Naive thymus-derived CD8-positive, alpha-beta T cell (primary cell): ENCODE measurements at regions not wholly inside any gene's neighbourhood (a gene's known extent, or its start where the extent isn't known, plus 50 kb on each side); places are given as distances from the start of the nearest gene placed in this dataset.
"Not testable (repeated sequence)": the region's sequence is repeated elsewhere in the genome, so short reads cannot be mapped to it uniquely, and the experiment has no call there.

ENCODE experiments used
- ATAC-seq, 2 donors: fragments of 150-1000 bp; cut with Tn5 transposase in 1 of 2; sonication (Bioruptor Pico), chemical (Tn5 transposase) in 1 of 2; 1 replicate in 1 of 2; 2 replicates in 1 of 2; pipeline ENCODE4 v1.10.0; 2021; ENCODE audit warnings: mild to moderate bottlenecking in 2 of 2, moderate library complexity in 2 of 2
- POLR2A ChIA-PET: fragments of 350-600 bp; sonication (Branson Sonifier 250); formaldehyde crosslinking; loops from one replicate; lab custom pipeline; 2021; ENCODE audit warnings: antibody characterized with exemption; lab: Charles Lee
- DNase-seq, 10 donors: peaks; one replicate each; pipeline versions ENCODE4 v3.0.0 to v3.0.0-alpha.2; 2020 to 2022
- H3K27ac Mint-ChIP-seq, 10 donors: one replicate each; pipeline ENCODE4 v1.8.0; 2020 to 2022; ENCODE audit warnings: mild to moderate bottlenecking in 10 of 10, mixed read lengths in 10 of 10, moderate library complexity in 4 of 10, inconsistent platforms in 1 of 10
- H3K27me3 Mint-ChIP-seq, 5 donors: one replicate each; pipeline ENCODE4 v1.8.0; 2021 to 2022; ENCODE audit warnings: mixed read lengths in 5 of 5
- H3K36me3 Mint-ChIP-seq, 3 donors: one replicate each; pipeline ENCODE4 v1.8.0; 2020 to 2022; ENCODE audit warnings: mixed read lengths in 3 of 3, mild to moderate bottlenecking in 2 of 3, inconsistent platforms in 1 of 3
- H3K4me1 Mint-ChIP-seq, 4 donors: one replicate each; pipeline ENCODE4 v1.8.0; 2021 to 2022; ENCODE audit warnings: mixed read lengths in 4 of 4
- H3K4me3 Mint-ChIP-seq, 10 donors: one replicate each; pipeline ENCODE4 v1.8.0; 2020 to 2022; ENCODE audit warnings: mild to moderate bottlenecking in 10 of 10, mixed read lengths in 10 of 10, moderate library complexity in 6 of 10, inconsistent platforms in 1 of 10
- H3K9me3 Mint-ChIP-seq, 9 donors: one replicate each; pipeline ENCODE4 v1.8.0; 2020 to 2022; ENCODE audit warnings: mixed read lengths in 9 of 9, mild to moderate bottlenecking in 3 of 9, inconsistent platforms in 1 of 9, moderate library complexity in 1 of 9

DNA sequence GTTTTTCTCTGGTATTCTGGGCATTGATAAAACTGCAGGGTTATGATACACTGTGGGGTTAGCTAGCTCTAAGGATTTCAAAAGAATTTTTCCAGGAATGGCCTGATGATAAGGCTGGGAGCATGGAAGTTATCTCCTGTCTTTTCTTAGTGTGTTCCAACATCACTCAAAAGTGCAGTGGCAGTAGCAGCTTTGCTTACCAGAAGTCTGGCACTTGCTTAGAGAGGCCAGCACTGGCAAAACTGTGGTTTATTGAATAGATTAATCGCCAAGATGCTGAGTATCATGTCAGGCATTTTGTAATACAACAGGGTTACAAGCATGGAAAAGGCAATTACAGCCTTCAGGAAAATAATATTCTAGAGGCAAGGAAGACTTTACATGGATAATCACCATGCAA lies 719.5 kb upstream of the GJE1 start:
- no peak overlapping the region for H3K4me3 Mint-ChIP-seq
- H3K36me3 Mint-ChIP-seq, result peaks cover 0 to 22% (median 11%) of the 10 kb centered on the region in 3 donors
- no peak for ATAC-seq
- no peak overlapping the region for H3K27ac Mint-ChIP-seq
- POLR2A ChIA-PET, result no interaction called here
- DNase-seq, result no peak
- no peaks in the 10 kb centered on the region for H3K4me1 Mint-ChIP-seq
- H3K27me3 Mint-ChIP-seq, result no peaks in the 10 kb centered on the region
- H3K9me3 Mint-ChIP-seq, result peaks cover 0 to 32% (median 20%) of the 10 kb centered on the region in 9 donors

DNA sequence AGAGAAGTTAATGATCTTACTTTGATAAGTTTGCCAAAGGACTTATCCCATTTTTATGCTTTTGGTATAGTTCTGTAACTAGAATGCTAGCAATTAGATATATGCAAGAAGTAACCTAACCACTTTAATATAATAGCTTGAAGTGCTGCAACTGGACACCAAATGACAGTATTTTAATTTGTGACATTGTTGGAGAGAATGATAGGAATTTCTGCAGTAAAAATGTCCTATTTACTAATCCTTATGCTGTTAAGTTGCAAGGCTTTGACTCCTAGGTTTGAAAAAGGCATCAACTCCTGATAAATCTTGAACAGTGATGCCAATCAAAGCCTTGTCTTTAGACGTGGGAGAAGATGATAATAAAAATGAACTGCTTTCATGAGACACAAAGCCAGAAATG lies 726.0 kb upstream of the GJE1 start:
- H3K27me3 Mint-ChIP-seq, result no peaks in the 10 kb centered on the region
- H3K4me1 Mint-ChIP-seq, result peaks cover 0 to 12% (median 9%) of the 10 kb centered on the region in 4 donors
- peaks cover 0 to 27% (median 21%) of the 10 kb centered on the region in 3 donors for H3K36me3 Mint-ChIP-seq
- peaks cover 0 to 49% (median 29%) of the 10 kb centered on the region in 9 donors for H3K9me3 Mint-ChIP-seq
- DNase-seq (no peak), ATAC-seq (no peak)
- POLR2A ChIA-PET, result no interaction called here
- H3K27ac Mint-ChIP-seq, result no peak overlapping the region
- H3K4me3 Mint-ChIP-seq, result no peak overlapping the region

DNA sequence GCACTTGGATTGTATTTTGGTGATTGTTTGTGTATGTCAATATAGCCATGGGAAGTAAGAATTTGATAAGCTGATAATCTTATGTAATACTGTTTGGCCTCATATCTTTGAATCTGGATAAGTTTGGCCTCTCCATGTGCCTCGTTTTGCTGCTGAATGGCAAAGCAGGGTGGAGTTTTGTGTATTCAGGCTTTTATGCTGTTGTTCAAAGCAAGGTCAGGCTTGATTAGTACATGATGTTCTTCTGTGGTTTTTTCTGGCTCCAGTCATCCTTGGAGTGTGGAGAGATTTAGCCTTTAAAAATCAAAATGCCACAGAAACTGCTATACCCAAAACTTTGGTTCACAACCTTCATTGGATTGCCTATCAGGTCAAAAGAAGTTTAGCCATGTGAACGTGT lies 728.9 kb upstream of the GJE1 start:
- POLR2A ChIA-PET, result no interaction called here
- peaks cover 0 to 12% (median 9%) of the 10 kb centered on the region in 4 donors for H3K4me1 Mint-ChIP-seq
- DNase-seq, result no peak
- H3K27me3 Mint-ChIP-seq, result peaks cover 0 to 3% (median 0%) of the 10 kb centered on the region in 5 donors
- H3K4me3 Mint-ChIP-seq, result no peak overlapping the region
- peaks cover 0 to 14% (median 11%) of the 10 kb centered on the region in 3 donors for H3K36me3 Mint-ChIP-seq
- no peak overlapping the region for H3K27ac Mint-ChIP-seq
- H3K9me3 Mint-ChIP-seq, result peaks cover 0 to 24% (median 11%) of the 10 kb centered on the region in 9 donors
- no peak for ATAC-seq

DNA sequence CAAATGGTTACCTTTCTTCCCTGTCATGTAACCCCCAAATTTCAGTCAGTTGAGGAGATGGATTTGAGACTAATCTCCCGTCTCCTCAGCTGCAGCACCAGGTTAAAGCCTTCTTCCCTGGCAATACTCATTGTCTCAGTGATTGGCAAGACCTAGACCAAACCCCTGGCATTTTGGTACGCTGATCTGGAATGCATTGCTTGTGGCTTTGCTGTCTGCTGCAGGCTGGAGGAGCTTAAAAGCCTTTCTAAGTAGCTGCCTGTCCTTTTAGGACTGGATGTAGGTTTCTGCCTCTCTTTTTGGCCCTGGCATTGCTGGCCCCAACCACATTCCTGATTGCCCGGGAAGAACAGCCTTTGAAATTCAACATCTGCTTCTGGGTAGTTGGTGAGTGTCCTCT lies 729.6 kb upstream of the GJE1 start:
- H3K4me3 Mint-ChIP-seq, result no peak overlapping the region
- peaks cover 0 to 3% (median 0%) of the 10 kb centered on the region in 5 donors for H3K27me3 Mint-ChIP-seq
- ATAC-seq, result no peak
- H3K4me1 Mint-ChIP-seq, result peaks cover 0 to 12% (median 9%) of the 10 kb centered on the region in 4 donors
- no peak overlapping the region for H3K27ac Mint-ChIP-seq
- DNase-seq, result no peak
- POLR2A ChIA-PET, result no interaction called here
- peaks cover 0 to 16% (median 9%) of the 10 kb centered on the region in 9 donors for H3K9me3 Mint-ChIP-seq
- H3K36me3 Mint-ChIP-seq, result peaks cover 0 to 10% (median 3%) of the 10 kb centered on the region in 3 donors

DNA sequence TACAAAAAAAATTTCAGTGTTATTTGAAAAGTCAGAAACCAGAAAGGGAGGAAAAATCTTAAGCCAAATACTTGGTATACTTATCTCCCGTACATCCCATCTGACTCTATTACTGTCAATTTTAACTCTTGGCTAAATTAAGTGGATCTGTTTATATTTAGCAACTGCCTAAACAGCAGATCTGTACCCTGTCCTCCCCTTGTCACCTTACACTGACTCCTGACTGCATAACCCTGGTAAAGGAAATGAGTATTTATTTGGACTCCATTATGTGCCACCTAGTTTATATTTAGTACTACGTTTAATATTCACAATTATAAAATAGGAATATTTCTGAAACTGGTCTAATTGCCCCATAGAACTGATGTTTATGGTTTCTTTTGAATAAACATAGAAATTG lies 730.2 kb upstream of the GJE1 start:
- ATAC-seq, result no peak
- DNase-seq, result no peak
- H3K4me1 Mint-ChIP-seq, result peaks cover 0 to 12% (median 9%) of the 10 kb centered on the region in 4 donors
- H3K36me3 Mint-ChIP-seq, result peaks cover 0 to 3% (median 3%) of the 10 kb centered on the region in 3 donors
- peak overlapping the region in 1 of 10 donors; percentile 16 for H3K27ac Mint-ChIP-seq
- no peak overlapping the region for H3K4me3 Mint-ChIP-seq
- peaks cover 0 to 3% (median 0%) of the 10 kb centered on the region in 5 donors for H3K27me3 Mint-ChIP-seq
- POLR2A ChIA-PET, result no interaction called here
- peaks cover 0 to 10% (median 6%) of the 10 kb centered on the region in 9 donors for H3K9me3 Mint-ChIP-seq

DNA sequence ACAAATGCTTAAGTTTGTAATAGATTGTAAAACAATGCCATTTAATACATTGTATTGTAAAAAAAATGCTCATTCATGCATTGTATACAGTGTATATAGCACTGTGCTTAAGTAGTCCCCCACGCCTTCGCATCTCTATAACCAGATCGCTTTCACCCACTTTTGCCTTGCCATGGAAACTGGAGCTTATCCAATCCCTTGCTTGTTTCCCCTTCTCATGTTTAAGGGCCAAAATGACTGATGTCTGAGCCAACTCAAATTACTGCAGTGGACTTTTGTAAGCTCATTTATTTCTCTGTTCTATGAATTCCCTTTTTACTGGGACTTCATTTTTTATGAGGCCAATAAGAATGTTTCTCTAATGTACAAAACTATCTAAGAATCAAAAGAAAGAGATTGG lies 730.9 kb upstream of the GJE1 start:
- H3K27ac Mint-ChIP-seq, result no peak overlapping the region
- no peak for DNase-seq
- H3K9me3 Mint-ChIP-seq, result peaks cover 0 to 6% (median 2%) of the 10 kb centered on the region in 9 donors
- H3K4me3 Mint-ChIP-seq, result no peak overlapping the region
- peaks cover 0 to 3% (median 0%) of the 10 kb centered on the region in 5 donors for H3K27me3 Mint-ChIP-seq
- H3K36me3 Mint-ChIP-seq, result peaks cover 0 to 2% (median 2%) of the 10 kb centered on the region in 3 donors
- ATAC-seq, result no peak
- POLR2A ChIA-PET, result no interaction called here
- H3K4me1 Mint-ChIP-seq, result peaks cover 0 to 12% (median 9%) of the 10 kb centered on the region in 4 donors

DNA sequence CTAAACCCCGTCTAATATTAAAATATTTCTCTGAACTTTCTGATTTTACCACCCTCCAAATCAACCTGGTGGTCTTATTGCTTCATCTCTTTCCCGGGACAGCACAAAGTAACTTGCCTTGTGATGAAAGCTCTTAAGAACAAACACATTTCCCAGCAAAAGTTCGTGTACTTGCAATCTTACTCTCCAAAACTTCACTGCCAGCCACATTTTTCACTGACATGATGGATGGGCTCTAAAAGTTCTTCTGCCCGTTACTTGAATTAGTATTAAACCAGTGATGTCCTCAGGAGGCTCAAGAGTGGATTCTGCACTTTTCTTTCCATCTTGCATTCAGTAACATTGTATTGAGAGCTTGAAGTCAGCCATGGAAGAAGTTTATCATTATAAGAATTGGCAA lies 731.6 kb upstream of the GJE1 start:
- H3K4me3 Mint-ChIP-seq, result no peak overlapping the region
- peaks cover 0 to 3% (median 0%) of the 10 kb centered on the region in 9 donors for H3K9me3 Mint-ChIP-seq
- no peaks in the 10 kb centered on the region for H3K36me3 Mint-ChIP-seq
- H3K27ac Mint-ChIP-seq, result no peak overlapping the region
- ATAC-seq (no peak), DNase-seq (no peak)
- H3K4me1 Mint-ChIP-seq, result peaks cover 0 to 12% (median 9%) of the 10 kb centered on the region in 4 donors
- POLR2A ChIA-PET, result no interaction called here
- H3K27me3 Mint-ChIP-seq, result peaks cover 0 to 3% (median 0%) of the 10 kb centered on the region in 5 donors

DNA sequence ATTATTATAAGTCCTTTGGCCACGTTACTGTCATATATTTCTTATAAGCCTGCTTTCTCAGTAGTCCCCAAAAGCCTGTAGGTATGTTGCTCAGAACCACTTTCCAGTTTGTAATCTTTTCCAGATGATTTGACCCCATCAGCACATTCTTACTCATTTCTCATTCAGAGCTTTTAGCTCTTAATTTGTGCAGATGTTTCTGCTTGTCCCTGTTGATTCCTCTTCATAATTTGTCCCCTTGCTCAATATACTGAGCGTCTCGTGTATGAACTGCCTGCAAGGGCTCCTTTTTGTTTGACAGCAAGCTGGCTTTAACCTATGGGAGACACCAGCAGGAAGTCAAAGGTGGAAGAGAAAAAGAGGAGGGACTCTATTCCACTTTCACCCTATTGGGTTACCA lies 733.8 kb upstream of the GJE1 start:
- ATAC-seq (no peak), DNase-seq (no peak)
- POLR2A ChIA-PET, result no interaction called here
- H3K4me3 Mint-ChIP-seq, result no peak overlapping the region
- peaks cover 0 to 3% (median 0%) of the 10 kb centered on the region in 9 donors for H3K9me3 Mint-ChIP-seq
- H3K4me1 Mint-ChIP-seq, result peaks cover 0 to 12% (median 9%) of the 10 kb centered on the region in 4 donors
- peaks cover 0 to 3% (median 0%) of the 10 kb centered on the region in 5 donors for H3K27me3 Mint-ChIP-seq
- H3K27ac Mint-ChIP-seq, result no peak overlapping the region
- H3K36me3 Mint-ChIP-seq, result no peaks in the 10 kb centered on the region

DNA sequence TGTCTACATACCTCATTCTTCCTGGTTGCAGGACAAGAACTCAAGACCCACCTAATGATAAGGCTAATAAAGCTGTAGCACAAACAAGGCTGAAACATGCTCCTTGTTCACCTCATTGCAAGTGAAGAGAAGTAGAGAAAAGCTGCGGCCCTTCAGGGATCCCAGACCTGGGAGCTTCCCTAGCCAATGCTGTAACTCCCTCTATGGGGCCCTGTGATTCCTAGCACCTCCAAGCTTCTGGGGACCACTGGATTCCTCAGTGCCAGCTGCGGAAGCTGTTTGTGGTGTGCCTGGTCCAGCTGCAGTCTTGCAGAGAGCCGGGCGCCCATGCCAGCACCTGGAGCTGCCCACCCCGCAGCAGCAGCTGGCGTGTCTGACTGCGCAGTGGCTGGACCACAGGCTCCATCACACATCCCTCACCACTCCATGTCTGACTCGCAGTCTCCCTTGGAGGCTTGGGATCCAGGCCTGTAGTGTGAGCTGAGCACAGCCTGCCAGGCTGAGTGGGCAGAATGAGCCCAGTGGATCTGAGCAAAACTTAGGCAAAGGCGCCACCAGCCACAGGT lies 737.2 kb upstream of the GJE1 start:
- no peak overlapping the region for H3K4me3 Mint-ChIP-seq
- no peaks in the 10 kb centered on the region for H3K27me3 Mint-ChIP-seq
- POLR2A ChIA-PET, result no interaction called here
- no peak overlapping the region for H3K27ac Mint-ChIP-seq
- no peaks in the 10 kb centered on the region for H3K9me3 Mint-ChIP-seq
- ATAC-seq (no peak), DNase-seq (no peak)
- no peaks in the 10 kb centered on the region for H3K36me3 Mint-ChIP-seq
- peaks cover 0 to 2% (median under 1%) of the 10 kb centered on the region in 4 donors for H3K4me1 Mint-ChIP-seq

DNA sequence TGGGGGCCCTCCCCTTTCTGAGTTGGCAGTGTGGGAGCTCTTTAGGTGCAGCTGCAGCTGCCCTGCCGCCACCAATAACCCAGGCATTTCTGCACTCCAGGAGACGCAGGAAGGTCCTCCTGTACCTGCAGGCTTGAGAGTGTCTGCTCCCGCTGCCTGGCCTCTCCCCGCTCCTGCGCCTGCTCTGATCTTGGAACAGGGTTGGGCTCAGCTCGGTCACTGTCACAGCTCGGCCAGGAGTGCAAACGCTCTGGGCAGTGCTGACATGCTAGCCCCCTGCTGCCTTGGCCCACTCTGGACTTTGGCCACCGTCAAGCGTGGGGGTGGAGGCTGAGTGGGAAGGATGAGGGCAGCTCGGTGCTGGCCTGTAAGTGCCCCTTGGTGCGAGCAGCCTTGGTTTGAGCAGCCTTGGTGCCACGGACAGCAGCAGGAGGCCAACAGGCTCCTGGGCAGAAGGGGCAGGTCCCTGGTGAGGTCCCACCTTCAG lies 738.1 kb upstream of the GJE1 start:
- Mint-ChIP-seq H3K36me3 (no peaks in the 10 kb centered on the region), H3K4me1 (peaks cover 0 to 2% (median under 1%) of the 10 kb centered on the region in 4 donors), H3K27ac (no peak overlapping the region), H3K27me3 (no peaks in the 10 kb centered on the region), H3K4me3 (no peak overlapping the region), H3K9me3 (no peaks in the 10 kb centered on the region)
- DNase-seq (no peak), ATAC-seq (no peak)
- POLR2A ChIA-PET, result no interaction called here

DNA sequence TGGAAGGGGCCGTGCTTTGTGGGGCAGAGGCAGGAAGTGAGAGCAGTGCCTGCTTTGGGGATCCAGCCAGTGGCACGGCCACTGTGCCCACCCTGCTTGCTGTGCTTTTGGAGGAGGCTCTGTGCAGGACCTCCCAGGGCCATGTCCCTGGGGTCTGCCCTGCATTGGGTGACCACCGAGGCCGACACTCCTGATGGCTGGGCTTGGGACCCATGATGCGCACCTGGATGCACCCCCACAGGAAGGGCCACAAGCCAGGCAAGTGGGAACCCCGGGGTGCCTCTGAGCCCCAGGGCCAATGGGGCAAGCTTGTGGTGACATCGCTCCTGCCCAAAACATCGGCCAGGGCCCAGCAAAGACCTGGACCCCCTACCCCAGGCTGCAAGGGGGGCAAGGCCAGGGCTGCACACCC lies 738.6 kb upstream of the GJE1 start:
- peaks cover 0 to 2% (median under 1%) of the 10 kb centered on the region in 4 donors for H3K4me1 Mint-ChIP-seq
- POLR2A ChIA-PET, result no interaction called here
- no peaks in the 10 kb centered on the region for H3K27me3 Mint-ChIP-seq
- no peak overlapping the region for H3K4me3 Mint-ChIP-seq
- no peaks in the 10 kb centered on the region for H3K36me3 Mint-ChIP-seq
- H3K9me3 Mint-ChIP-seq, result no peaks in the 10 kb centered on the region
- no peak for DNase-seq
- H3K27ac Mint-ChIP-seq, result no peak overlapping the region
- ATAC-seq, result no peak

DNA sequence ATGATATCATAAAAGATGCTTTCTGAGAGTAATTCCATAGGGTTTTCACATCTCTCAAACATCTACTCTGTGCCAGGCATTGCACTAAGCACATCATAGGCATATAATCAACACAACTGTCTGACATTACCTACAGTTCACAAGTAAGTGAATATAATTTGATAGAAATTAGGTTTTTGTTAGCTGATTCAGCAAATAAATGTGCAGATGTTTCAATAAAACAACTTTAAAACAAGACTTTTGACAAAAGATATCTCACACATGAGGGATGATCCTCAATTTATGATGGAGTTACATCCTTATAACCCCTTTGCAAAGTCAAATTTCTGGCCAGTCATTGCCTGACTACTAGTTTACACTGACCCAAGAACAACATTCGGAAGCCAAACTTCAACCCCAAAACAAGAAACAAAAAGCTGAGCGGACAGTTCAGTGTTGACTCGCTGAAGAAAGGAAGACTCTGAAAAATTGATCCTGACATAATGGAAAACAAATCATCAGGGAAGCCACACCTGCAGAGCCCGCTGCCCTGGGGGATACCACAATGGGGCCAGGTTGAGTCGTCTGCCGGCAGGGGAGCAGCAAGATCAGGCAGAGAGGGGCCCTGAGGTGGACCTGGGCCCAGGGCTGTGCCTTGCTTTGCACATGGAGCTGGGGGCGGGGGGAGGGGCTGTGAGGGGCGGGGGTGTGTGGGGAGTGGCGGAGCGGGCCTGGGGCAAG lies 739.2 kb upstream of the GJE1 start:
- no peak overlapping the region for H3K27ac Mint-ChIP-seq
- ATAC-seq (no peak), DNase-seq (no peak)
- no peaks in the 10 kb centered on the region for H3K36me3 Mint-ChIP-seq
- no peaks in the 10 kb centered on the region for H3K27me3 Mint-ChIP-seq
- H3K4me3 Mint-ChIP-seq, result no peak overlapping the region
- peaks cover 0 to 2% (median under 1%) of the 10 kb centered on the region in 4 donors for H3K4me1 Mint-ChIP-seq
- POLR2A ChIA-PET, result no interaction called here
- H3K9me3 Mint-ChIP-seq, result no peaks in the 10 kb centered on the region

DNA sequence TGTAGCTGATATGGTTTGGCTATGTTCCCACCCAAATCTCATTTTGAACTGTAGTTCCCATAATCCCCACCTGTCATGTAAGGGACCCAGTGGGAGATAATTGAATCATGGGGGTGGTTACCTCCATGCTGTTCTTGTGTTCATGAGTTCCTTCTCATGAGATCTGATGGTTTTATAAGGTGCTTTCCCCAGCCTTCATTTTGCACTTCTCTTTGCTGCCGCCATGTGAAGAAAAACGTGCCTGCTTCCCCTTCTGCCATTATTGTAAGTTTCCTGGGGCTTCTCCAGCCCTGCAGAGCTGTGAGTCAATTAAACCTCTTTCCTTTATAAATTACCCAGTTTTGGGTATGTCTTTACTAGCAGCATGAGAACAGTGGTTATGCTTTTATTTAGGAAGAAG lies 741.6 kb upstream of the GJE1 start:
- not testable (repeated sequence) for H3K4me3 Mint-ChIP-seq

More for the DNA sequence above, 741.6 kb upstream of the GJE1 start:
- H3K9me3 Mint-ChIP-seq, H3K36me3 Mint-ChIP-seq, H3K27ac Mint-ChIP-seq, POLR2A ChIA-PET, ATAC-seq, H3K27me3 Mint-ChIP-seq, DNase-seq, H3K4me1 Mint-ChIP-seq: not testable (repeated sequence)
